Naive thymus-derived CD8-positive, alpha-beta T cell (primary cell): ENCODE measurements at regions not wholly inside any gene's neighbourhood (a gene's known extent, or its start where the extent isn't known, plus 50 kb on each side); places are given as distances from the start of the nearest gene placed in this dataset.
"Not testable (repeated sequence)": the region's sequence is repeated elsewhere in the genome, so short reads cannot be mapped to it uniquely, and the experiment has no call there.

Experiments used
- ATAC-seq, 2 donors: fragments of 150-1000 bp; cut with Tn5 transposase in 1 of 2; sonication (Bioruptor Pico), chemical (Tn5 transposase) in 1 of 2; 1 replicate in 1 of 2; 2 replicates in 1 of 2; pipeline ENCODE4 v1.10.0; 2021; ENCODE audit warnings: mild to moderate bottlenecking in 2 of 2, moderate library complexity in 2 of 2
- POLR2A ChIA-PET: fragments of 350-600 bp; sonication (Branson Sonifier 250); formaldehyde crosslinking; loops from one replicate; lab custom pipeline; 2021; ENCODE audit warnings: antibody characterized with exemption; lab: Charles Lee
- DNase-seq, 10 donors: peaks; one replicate each; pipeline versions ENCODE4 v3.0.0 to v3.0.0-alpha.2; 2020 to 2022
- H3K27ac Mint-ChIP-seq, 10 donors: one replicate each; pipeline ENCODE4 v1.8.0; 2020 to 2022; ENCODE audit warnings: mild to moderate bottlenecking in 10 of 10, mixed read lengths in 10 of 10, moderate library complexity in 4 of 10, inconsistent platforms in 1 of 10
- H3K27me3 Mint-ChIP-seq, 5 donors: one replicate each; pipeline ENCODE4 v1.8.0; 2021 to 2022; ENCODE audit warnings: mixed read lengths in 5 of 5
- H3K36me3 Mint-ChIP-seq, 3 donors: one replicate each; pipeline ENCODE4 v1.8.0; 2020 to 2022; ENCODE audit warnings: mixed read lengths in 3 of 3, mild to moderate bottlenecking in 2 of 3, inconsistent platforms in 1 of 3
- H3K4me1 Mint-ChIP-seq, 4 donors: one replicate each; pipeline ENCODE4 v1.8.0; 2021 to 2022; ENCODE audit warnings: mixed read lengths in 4 of 4
- H3K4me3 Mint-ChIP-seq, 10 donors: one replicate each; pipeline ENCODE4 v1.8.0; 2020 to 2022; ENCODE audit warnings: mild to moderate bottlenecking in 10 of 10, mixed read lengths in 10 of 10, moderate library complexity in 6 of 10, inconsistent platforms in 1 of 10
- H3K9me3 Mint-ChIP-seq, 9 donors: one replicate each; pipeline ENCODE4 v1.8.0; 2020 to 2022; ENCODE audit warnings: mixed read lengths in 9 of 9, mild to moderate bottlenecking in 3 of 9, inconsistent platforms in 1 of 9, moderate library complexity in 1 of 9

- Mint-ChIP-seq H3K9me3 (peaks cover 0 to 7% (median 0%) of the 10 kb centered on the region in 9 donors), H3K4me3 (no peak overlapping the region), H3K4me1 (no peaks in the 10 kb centered on the region), H3K27ac (no peak overlapping the region), H3K27me3 (no peaks in the 10 kb centered on the region), H3K36me3 (no peaks in the 10 kb centered on the region)
- DNase-seq (no peak), ATAC-seq (no peak)
- POLR2A ChIA-PET: no interaction called here
Measured at GRCh38 chr9:73441223-73441622, 289.6 kb downstream of the ANXA1 start.

- peaks cover 0 to 7% (median 0%) of the 10 kb centered on the region in 9 donors for H3K9me3 Mint-ChIP-seq
- POLR2A ChIA-PET: no interaction called here
- H3K36me3 Mint-ChIP-seq: no peaks in the 10 kb centered on the region
- no peak for ATAC-seq
- DNase-seq: no peak
- H3K4me3 Mint-ChIP-seq: no peak overlapping the region
- H3K27me3 Mint-ChIP-seq: no peaks in the 10 kb centered on the region
- no peaks in the 10 kb centered on the region for H3K4me1 Mint-ChIP-seq
- no peak overlapping the region for H3K27ac Mint-ChIP-seq
Measured at GRCh38 chr9:73441890-73442818, 290.5 kb downstream of the ANXA1 start.

- H3K27ac Mint-ChIP-seq: no peak overlapping the region
- H3K4me3 Mint-ChIP-seq: no peak overlapping the region
- POLR2A ChIA-PET: no interaction called here
- no peaks in the 10 kb centered on the region for H3K27me3 Mint-ChIP-seq
- ATAC-seq (no peak), DNase-seq (no peak)
- no peaks in the 10 kb centered on the region for H3K4me1 Mint-ChIP-seq
- H3K36me3 Mint-ChIP-seq: no peaks in the 10 kb centered on the region
- H3K9me3 Mint-ChIP-seq: peaks cover 0 to 2% (median 0%) of the 10 kb centered on the region in 9 donors
Measured at GRCh38 chr9:73444821-73445220, 293.2 kb downstream of the ANXA1 start.

GRCh38 chr9:73445384-73445783 lies 293.7 kb downstream of the ANXA1 start:
- not testable (repeated sequence) for H3K27ac Mint-ChIP-seq

GRCh38 chr9:73446306-73446705 lies 294.6 kb downstream of the ANXA1 start:
- Mint-ChIP-seq H3K4me1 (no peaks in the 10 kb centered on the region), H3K36me3 (no peaks in the 10 kb centered on the region), H3K27ac (no peak overlapping the region), H3K9me3 (peaks cover 0 to 2% (median 0%) of the 10 kb centered on the region in 9 donors), H3K27me3 (no peaks in the 10 kb centered on the region), H3K4me3 (no peak overlapping the region)
- no peak for DNase-seq
- ATAC-seq: no peak
- POLR2A ChIA-PET: no interaction called here

More at GRCh38 chr9:73445384-73445783, 293.7 kb downstream of the ANXA1 start:
- POLR2A ChIA-PET, H3K27me3 Mint-ChIP-seq, H3K36me3 Mint-ChIP-seq, H3K4me3 Mint-ChIP-seq, H3K4me1 Mint-ChIP-seq, DNase-seq, H3K9me3 Mint-ChIP-seq, ATAC-seq: not testable (repeated sequence)

GRCh38 chr9:73451003-73451402 lies 299.3 kb downstream of the ANXA1 start:
- Mint-ChIP-seq H3K27ac (no peak overlapping the region), H3K9me3 (peaks cover 0 to 4% (median 0%) of the 10 kb centered on the region in 9 donors), H3K4me3 (no peak overlapping the region), H3K36me3 (no peaks in the 10 kb centered on the region), H3K27me3 (peaks cover 0 to 3% (median 0%) of the 10 kb centered on the region in 5 donors), H3K4me1 (no peaks in the 10 kb centered on the region)
- DNase-seq (no peak), ATAC-seq (no peak)
- POLR2A ChIA-PET: no interaction called here

- no peaks in the 10 kb centered on the region for H3K36me3 Mint-ChIP-seq
- peaks cover 0 to 3% (median 0%) of the 10 kb centered on the region in 9 donors for H3K9me3 Mint-ChIP-seq
- H3K4me3 Mint-ChIP-seq: no peak overlapping the region
- no peaks in the 10 kb centered on the region for H3K4me1 Mint-ChIP-seq
- no peak overlapping the region for H3K27ac Mint-ChIP-seq
- POLR2A ChIA-PET: no interaction called here
- ATAC-seq (no peak), DNase-seq (no peak)
- H3K27me3 Mint-ChIP-seq: peaks cover 0 to 3% (median 0%) of the 10 kb centered on the region in 5 donors
Measured at GRCh38 chr9:73459817-73460216, 308.2 kb downstream of the ANXA1 start.

GRCh38 chr9:73468716-73469115 lies 317.1 kb downstream of the ANXA1 start:
- ATAC-seq: no peak
- Mint-ChIP-seq H3K27me3 (no peaks in the 10 kb centered on the region), H3K4me3 (no peak overlapping the region), H3K36me3 (no peaks in the 10 kb centered on the region), H3K27ac (no peak overlapping the region), H3K4me1 (no peaks in the 10 kb centered on the region), H3K9me3 (peaks cover 0 to 12% (median 2%) of the 10 kb centered on the region in 9 donors)
- POLR2A ChIA-PET: no interaction called here
- DNase-seq: no peak

- Mint-ChIP-seq H3K4me1 (peaks cover 0 to 2% (median 0%) of the 10 kb centered on the region in 4 donors), H3K36me3 (no peaks in the 10 kb centered on the region), H3K9me3 (peaks cover 0 to 12% (median 3%) of the 10 kb centered on the region in 9 donors), H3K27ac (no peak overlapping the region), H3K4me3 (no peak overlapping the region), H3K27me3 (peaks cover 0 to 5% (median 0%) of the 10 kb centered on the region in 5 donors)
- POLR2A ChIA-PET: no interaction called here
- ATAC-seq: no peak
- DNase-seq: no peak
Measured at GRCh38 chr9:73470766-73471165, 319.1 kb downstream of the ANXA1 start.

- DNase-seq (no peak), ATAC-seq (no peak)
- peaks cover 0 to 12% (median 2%) of the 10 kb centered on the region in 9 donors for H3K9me3 Mint-ChIP-seq
- H3K27me3 Mint-ChIP-seq: peaks cover 0 to 5% (median 0%) of the 10 kb centered on the region in 5 donors
- H3K27ac Mint-ChIP-seq: no peak overlapping the region
- no peak overlapping the region for H3K4me3 Mint-ChIP-seq
- POLR2A ChIA-PET: no interaction called here
- no peaks in the 10 kb centered on the region for H3K36me3 Mint-ChIP-seq
- H3K4me1 Mint-ChIP-seq: peaks cover 0 to 2% (median 0%) of the 10 kb centered on the region in 4 donors
Measured at GRCh38 chr9:73474002-73474600, 322.4 kb downstream of the ANXA1 start.

GRCh38 chr9:73474625-73475024 lies 323.0 kb downstream of the ANXA1 start:
- H3K36me3 Mint-ChIP-seq: no peaks in the 10 kb centered on the region
- no peak overlapping the region for H3K27ac Mint-ChIP-seq
- POLR2A ChIA-PET: no interaction called here
- DNase-seq (peak in 1 of 10 donors; percentile 45), ATAC-seq (no peak)
- H3K9me3 Mint-ChIP-seq: peaks cover 0 to 12% (median 2%) of the 10 kb centered on the region in 9 donors
- no peak overlapping the region for H3K4me3 Mint-ChIP-seq
- peaks cover 0 to 2% (median 0%) of the 10 kb centered on the region in 4 donors for H3K4me1 Mint-ChIP-seq
- peaks cover 0 to 5% (median 0%) of the 10 kb centered on the region in 5 donors for H3K27me3 Mint-ChIP-seq

- DNase-seq: no peak
- Mint-ChIP-seq H3K9me3 (peaks cover 0 to 36% (median 2%) of the 10 kb centered on the region in 9 donors), H3K4me1 (no peaks in the 10 kb centered on the region), H3K27ac (no peak overlapping the region), H3K36me3 (no peaks in the 10 kb centered on the region), H3K27me3 (no peaks in the 10 kb centered on the region), H3K4me3 (no peak overlapping the region)
- POLR2A ChIA-PET: no interaction called here
- no peak for ATAC-seq
Measured at GRCh38 chr9:73494894-73495293, 343.2 kb downstream of the ANXA1 start.

GRCh38 chr9:73497796-73498195 lies 346.1 kb downstream of the ANXA1 start:
- Mint-ChIP-seq H3K27ac (no peak overlapping the region), H3K36me3 (no peaks in the 10 kb centered on the region), H3K4me1 (no peaks in the 10 kb centered on the region), H3K4me3 (no peak overlapping the region), H3K27me3 (no peaks in the 10 kb centered on the region), H3K9me3 (peaks cover 0 to 18% (median 7%) of the 10 kb centered on the region in 9 donors)
- DNase-seq (no peak), ATAC-seq (no peak)
- POLR2A ChIA-PET: no interaction called here
